Retina (tissue), 1 donor: ENCODE measurements at regions not wholly inside any gene's neighbourhood (a gene's known extent, or its start where the extent isn't known, plus 50 kb on each side); places are given as distances from the start of the nearest gene placed in this dataset.
A peak's percentile ranks its signal among the peaks of the same experiment; 100 is the strongest.
"Not testable (repeated sequence)": the region's sequence is repeated elsewhere in the genome, so short reads cannot be mapped to it uniquely, and the experiment has no call there.

Source experiments
- DNase-seq: peaks from one replicate; pipeline ENCODE4 v3.0.0-alpha.2; 2016

DNA sequence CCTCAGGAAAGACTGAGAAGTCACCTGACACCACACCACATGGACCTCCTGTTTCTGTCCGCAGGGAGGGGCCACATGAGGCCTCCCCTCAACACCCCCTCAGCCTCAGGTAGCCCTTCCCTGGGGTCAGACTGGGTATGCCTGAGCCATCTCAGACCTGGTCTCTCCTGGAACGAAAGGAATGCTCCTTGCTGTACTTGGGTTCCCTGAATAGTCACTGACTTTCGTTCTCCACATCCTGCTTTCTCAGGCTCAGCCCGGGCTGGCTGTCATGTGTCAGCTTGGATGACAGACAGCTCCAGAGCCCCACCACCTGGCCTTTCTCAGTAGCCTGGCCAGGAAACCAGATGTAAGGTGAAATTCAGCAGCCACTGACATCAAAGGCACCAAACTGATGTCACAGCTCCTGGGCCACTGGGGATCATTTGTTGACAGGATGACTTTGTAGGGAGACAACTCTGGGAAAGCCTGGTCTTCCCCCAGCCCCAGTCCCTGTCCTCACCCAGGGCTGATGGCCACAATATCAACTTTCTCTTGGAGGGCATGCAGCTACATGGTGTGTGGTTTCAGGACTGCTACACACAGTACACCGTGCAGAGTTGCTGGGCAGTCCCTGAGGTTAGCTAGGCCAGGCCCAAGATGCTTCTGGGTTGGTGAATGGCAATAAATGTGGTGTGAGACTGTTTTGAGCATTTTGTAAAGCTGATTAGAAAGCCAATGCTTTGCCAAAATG, 141.4 kb upstream of the MRPS22 start:
- DNase-seq = peak; percentile 15

DNA sequence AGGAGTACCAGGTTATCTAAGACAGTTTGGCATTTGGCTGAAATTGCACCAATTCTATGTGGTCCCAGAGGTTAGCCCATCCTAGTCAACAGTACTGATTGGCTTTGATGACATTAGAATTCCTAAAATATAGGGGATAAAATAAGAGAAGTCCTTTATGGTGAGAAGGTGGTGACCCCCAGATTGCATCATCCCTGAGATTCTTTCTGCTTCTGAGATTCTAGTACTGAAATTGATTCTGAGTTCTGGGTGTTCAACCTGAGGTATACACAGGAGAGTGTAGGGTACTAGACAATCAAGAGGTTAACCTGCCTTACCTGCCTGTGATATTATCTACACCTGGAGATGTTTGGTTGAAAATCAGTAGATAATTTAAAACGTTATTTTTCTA, 140.9 kb upstream of the MRPS22 start:
- DNase-seq = no peak

DNA sequence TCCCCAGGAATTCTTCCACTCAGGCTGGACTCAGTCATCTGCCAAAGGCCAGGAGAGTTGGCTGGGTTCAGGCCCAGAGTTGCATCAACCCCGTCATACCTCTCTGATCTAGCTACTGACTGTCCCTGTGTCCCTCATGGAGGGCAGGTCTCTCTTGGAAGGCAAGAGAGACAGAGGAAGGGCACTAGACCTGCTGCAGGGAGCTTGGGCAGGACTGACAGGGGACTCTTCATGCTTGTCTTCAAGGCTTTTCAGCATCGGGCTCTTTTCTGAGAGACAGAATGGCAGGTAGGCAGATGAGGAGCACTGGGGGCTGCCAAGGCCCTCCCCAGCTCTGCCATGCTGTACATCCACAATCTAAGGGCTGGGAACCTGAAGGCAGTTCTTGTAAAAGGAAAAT, 140.1 kb upstream of the MRPS22 start:
- DNase-seq = no peak

DNA sequence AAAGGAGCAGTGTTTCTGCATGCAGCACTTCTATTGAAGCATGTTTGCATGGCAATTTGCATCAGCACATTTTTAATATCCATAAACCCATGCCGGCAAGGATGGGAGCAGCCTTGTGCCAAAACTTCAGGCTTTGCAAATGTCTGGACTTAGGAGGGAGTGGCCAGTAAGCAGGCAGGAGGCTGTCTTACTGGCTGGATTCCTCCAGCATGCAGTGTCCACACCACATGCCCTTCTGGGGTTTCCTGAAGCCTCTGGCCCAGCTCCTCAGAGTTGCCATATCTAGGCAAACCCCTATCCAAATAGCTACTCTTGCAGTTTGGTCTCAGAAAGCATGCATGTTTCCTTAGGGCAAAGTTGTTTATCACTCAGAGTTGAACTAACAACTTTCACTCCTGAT, 139.1 kb upstream of the MRPS22 start:
- no peak for DNase-seq

DNA sequence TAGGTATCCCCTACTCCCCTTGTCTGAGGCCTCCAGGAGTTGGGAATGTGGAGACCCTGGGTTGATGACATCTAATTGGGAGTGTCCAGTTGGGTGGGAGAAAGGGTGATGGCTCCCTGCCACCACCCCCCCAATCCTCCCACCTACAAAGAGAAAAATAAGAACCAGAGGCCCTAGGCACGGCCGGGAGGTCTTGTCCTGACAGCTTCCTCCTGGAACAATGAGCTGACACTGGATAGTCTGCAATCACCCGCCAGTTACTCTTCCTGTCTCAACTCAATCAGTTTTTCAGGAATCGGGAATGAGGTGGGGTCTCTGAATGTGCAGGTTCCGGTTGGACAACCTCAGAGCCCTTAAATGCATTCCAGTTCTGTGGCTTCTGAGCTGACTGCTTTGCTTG, 129.9 kb upstream of the MRPS22 start:
- DNase-seq = no peak

DNA sequence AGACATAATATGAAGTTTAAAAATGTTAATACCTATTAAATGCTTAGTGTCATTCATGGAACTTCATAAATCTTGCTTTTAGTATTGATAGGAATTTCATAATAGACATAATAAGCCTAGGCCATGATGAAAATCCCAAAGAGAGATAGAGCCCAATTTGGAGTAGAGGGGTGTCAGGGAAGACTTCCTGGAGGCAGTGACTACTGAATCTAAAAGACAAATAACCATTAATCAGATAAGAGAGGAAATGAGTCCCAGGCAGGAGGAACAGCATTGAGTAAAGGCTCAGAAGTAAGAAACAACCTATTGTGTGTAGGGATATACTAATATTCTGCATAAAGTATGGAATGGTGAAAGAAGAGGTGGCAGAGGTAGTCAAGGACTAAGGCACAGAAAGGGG, 126.9 kb upstream of the MRPS22 start:
- DNase-seq = no peak

DNA sequence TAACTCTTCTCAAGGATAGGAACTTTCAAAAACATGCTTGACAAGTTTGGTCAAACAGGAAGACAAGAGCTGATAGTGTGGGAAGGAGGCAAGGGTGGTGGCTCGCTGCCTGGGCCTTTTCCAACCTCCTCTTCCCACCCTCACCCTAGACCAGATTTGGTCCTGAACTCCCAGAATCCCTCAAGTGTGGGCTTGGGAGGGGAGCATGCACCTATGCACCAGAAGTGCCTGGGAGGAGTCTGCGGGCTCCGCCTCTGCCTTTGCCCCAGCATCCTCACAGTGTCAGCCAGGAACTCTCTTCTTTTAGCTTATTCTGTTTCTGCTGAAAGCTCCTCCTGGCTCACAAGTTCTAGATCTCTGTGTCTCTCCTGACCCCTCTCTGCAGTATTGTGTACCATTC, 126.2 kb upstream of the MRPS22 start:
- no peak for DNase-seq

DNA sequence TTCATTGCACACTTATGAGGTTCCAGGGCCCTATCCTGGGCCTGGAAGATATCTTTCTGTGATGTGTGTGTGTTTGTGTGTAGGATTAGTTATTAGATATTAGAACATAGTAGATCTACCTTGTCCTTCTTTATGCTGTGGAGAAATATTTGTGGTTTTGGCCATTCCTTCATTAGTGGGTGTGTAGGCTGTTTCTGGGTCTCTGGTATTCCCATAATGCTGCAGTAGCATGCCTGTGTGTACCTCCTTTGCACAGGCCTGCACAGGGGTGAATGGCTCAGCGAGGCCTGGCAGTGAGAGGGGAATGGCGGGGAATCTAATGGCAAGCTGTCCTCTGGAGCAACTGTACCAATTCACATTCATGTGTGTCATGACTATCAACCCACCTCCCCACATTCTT, 125.8 kb upstream of the MRPS22 start:
- no peak for DNase-seq

DNA sequence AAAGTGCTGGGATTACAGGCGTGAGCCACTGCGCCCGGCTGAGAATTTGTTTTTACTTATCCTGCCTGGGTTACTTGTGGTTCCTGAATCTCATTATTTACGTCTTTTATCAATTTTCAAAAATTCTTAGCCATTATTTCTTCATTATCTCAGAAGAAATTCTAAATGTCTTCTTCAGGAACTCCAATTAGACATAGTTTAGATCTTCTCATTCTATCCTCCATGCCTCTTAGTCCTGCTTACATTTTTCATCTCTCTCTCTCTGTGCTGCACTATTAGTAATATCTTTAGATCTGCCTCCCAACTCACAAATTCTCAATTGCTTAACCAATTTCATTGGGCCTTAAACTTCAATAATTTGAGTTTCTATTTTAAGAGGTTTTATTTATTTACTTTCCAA, 124.4 kb upstream of the MRPS22 start:
- DNase-seq = no peak

DNA sequence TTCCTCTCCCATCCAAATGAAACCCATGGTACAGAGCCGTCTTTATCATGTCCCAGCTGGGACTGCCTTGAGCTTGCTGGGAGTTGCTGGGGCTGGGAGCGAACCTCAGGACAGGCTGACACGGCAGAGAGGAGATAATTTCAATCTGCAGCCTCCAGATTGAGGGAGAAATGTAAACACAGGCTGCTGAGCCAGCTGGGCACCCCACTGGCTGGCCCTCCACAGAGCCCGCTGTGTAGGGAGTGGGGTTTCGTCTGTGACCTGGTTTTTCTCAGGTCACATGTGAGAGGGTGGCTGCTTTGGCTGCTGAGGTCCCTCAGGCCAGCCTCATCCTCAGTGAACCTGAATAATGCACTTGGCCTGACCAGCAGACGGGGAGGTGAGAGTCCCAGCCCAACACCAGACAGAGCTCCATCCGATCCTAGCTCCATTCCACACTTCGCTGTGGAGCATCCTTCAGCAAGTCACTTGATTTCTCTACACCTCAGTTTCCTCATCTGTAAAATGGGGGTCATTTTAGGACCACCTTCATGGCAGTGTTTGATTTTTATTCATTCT, 121.6 kb upstream of the MRPS22 start:
- peak; percentile 35 for DNase-seq

DNA sequence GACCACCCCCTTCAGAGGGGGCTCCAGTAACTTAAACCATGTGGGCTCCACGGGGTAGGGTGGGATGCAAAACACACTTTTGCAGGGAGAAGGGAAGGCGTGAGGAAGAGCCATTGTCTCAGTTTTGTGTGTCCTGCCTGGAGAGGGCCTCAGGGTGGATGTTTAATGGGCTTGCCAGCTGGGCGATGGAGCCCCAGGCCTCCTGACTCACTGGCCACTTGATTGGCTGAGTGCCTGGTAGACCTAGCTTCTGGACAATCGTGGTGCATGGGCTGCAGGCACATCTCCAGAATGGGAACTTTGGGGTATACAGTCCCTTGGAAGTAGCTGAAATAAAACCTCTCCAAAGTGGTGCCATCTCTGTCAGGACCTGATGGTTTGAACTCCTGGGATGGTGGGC, 118.3 kb upstream of the MRPS22 start:
- no peak for DNase-seq

DNA sequence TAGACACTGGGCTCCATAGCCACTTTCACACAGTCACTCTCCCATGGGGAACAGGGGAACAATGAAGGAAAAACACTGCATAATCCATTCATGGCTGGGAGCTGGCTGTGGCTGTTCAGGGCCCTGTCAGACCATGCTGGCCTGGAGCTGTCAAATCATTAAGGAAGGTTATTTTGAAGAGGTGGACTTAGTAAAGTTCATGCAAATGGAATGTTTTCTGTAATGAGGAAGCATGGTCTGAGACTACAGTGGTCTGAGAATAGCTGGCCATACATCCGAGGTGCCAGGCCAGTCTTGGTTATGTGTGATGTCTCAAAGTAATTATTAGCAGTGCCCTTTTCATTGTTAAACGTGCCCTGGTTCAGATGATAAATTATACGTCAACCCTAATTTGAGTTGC, 117.1 kb upstream of the MRPS22 start:
- no peak for DNase-seq

DNA sequence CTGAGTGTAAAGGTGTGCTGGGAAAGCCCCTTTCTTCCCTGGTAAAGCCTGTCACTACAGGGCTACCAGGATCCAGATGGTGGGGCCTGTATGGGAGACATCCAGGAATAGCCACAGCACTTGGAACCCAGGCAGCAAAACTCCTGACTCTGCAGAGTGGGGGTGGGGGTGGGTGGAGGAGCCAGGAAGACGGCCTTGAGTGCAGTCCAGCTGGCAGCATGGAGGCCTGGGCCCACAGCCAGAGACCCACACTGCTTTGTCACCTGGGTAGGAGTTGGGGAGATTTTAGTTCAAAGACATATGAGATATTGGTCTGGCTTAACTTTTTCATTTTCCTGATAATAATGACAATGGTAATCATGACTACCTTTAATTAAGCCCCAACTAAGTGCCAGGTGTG, 116.7 kb upstream of the MRPS22 start:
- no peak for DNase-seq

DNA sequence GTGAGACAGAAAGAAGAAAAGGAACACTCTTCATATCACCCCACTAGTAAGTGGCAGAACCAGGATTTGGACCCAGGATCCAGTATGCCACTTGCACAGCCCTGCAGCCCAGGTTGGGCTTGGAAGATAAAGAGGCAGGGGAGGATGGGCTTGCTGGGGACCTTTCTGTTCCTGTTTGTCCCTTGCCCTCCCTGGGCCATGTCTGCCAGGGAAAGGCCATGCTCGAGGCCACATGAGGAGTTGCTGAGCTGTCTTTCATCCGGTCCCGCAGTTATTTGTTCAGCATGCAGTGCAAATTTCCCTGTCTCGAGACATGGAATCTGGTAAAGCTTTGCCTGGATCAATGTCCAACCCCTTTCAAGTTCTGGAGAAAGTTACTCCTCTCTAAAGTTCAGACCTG, 116.0 kb upstream of the MRPS22 start:
- DNase-seq = peak; percentile 17

DNA sequence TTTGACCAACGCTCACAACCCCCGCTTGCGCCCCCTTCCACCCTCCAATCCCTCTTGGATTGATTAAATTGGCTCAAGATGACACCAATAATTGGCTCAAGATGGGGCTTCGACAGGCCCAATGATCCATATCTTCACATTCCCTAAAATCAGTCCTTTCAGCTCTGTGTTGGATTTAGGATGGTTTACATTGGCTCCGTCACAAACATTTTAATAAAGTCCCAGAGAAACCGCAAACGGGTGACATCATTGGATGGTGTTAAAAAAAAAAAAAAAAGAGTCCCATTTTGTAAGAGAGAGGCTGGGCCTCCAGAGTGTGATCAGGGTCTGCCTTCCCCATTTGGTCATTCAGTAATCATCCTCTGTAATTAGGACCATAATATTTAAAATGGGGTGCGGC, 113.4 kb upstream of the MRPS22 start:
- no peak for DNase-seq

DNA sequence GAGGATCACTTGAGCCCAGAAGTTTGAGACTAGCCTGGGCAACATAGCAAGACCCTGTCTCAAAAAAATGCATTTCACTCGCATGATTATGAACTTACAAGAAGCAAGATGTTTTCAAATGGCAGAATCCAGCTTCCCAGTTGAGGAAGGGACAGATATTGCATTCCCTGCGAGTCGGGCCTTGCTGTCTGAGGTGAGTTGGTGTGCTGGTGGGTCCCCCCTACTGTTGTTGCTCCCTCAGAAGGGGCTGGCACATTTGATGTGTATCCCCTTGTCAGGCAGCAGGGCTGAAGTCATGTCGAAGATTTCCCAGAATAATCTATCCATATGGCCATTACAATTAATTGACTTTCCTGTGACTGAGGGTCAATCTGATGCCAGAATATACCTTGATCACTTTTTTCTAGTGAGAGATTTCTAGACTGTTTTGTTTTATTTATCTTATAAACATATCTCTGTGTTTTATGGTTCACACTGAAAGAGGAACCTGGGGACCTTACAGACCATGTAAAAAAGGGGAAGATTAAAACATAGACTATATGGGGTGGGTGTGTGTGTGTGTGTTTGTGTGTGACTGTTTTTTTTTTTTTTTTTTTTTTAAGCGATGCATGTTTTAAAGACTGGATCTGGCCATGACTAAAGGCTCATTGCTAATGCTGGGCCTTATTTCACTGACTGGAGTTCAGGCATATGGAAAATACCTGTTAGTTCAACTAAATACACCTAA, 112.1 kb upstream of the MRPS22 start:
- DNase-seq = no peak

DNA sequence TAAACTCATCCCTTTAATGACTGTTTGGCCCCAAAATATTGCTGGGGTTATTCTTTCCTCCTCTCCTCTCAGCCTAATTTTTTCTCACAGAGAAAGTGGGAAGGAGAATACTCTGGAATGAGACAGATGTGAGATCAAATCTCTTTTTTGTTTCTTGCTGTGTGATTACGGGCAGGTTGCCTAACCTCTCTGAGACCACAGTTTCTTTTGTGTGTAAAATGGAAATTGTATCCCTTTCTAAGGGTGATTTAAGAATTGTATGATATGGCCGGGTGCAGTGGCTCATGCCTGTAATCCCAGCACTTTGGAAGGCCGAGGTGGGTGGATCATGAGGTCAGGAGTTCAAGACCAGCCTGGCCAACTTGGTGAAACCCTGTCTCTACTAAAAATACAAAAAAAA, 111.5 kb upstream of the MRPS22 start:
- not testable (repeated sequence) for DNase-seq

DNA sequence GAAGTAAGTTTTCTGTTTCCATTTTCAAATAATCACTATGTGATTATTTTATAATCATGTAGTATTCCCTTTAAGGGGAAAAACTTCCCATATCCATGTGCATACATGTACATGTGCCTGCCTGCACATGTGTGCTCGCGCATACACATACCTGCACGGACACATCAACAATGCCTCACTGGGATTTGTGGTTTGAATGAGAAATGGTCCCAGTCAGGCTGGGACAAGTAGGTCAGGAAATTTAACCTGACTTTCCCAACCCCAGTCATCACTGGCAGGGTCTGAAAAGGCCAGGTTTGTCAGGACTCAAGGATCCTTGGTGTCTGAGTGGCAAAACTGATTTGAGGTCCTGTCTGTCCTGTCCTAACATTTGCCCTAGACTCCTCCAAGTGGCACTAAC, 109.3 kb upstream of the MRPS22 start:
- no peak for DNase-seq

DNA sequence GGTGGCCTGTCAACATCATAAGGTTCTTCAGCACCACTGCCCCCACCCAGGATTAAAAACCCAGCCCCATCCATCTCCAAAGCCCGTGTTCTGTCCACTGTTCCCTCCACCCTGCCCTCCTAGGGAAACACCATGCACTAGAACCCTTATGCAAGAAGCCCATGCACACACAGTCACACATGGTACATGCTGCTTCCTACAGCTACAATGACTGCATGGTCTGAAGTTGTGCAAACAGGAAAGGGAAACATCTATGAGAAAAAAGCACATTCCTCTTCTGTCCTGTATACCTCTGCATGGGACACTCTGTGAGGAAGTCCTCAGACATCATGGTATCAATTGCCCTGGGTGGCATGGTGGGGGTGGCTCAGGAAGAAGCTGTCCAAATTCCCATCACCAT, 108.6 kb upstream of the MRPS22 start:
- DNase-seq = no peak

DNA sequence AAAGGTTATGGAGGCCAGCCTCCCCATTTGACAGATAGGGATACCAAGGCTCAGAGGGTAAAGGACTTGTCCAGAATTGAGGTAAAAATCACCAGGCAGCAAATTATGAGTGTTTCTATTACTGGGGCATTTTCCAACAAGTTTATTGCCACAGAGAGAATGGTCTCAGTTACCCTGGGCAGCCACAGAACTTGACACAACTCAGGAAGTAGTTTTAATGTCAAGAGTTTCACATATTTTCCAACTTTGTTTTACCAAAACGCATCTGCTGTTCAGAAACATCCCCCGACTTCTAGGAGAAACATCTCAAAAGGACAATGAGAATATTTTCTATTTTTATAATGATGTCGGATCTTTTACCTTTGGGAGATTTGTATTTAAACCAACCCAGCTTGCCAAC, 107.5 kb upstream of the MRPS22 start:
- DNase-seq = no peak

DNA sequence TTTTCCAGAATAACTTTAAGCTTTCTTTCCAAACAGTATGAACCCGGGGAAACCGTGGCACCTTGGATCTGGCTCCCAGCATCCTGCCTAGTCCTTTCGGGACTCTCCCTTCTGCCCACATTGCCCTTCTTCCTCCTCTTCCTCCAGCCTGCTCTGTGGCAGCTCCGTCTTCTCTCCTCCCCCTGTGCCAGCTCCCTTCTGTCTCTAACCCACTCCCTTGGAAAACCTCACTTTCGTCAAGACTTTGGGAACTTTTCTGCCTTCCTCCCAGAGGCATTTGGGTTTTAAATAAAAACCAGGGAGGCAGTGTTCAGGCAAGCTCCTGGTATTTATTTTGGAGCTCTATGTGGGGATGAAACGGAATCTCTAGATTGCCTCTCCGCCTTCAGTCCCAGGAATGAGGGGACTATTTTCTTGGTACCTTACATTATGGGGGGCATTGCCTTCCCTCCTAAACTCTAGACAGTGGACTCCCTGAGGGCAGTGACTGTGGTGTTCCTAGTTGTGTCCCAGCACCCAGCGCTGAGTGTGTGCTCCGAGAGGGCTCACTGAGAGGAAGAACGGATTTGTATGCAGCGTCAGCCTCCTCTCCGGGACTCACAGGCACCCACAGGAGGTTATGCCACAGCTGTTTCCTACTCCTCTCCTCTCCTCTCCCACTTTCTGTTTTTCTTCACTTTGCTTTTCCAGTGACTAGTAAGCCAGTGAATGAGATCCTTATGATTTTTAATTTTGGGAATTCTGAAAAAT, 105.4 kb upstream of the MRPS22 start:
- no peak for DNase-seq

DNA sequence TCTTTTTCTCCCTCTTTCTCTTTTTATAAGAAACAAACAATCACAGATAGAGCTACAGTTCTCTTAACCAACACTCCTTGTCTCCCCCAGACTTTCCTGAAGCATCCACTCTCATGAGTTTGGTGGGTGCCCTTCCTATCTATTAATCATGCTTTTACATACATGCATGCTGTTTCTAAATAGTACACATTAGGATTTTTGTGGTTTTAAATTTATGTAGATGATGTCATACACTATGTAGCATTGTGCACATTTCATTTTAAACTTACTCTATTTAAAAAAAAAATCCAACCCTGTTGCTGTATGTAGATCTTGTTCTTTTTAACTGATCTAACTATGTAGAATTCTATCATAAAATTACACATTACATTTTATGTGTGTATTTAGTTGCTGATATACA, 104.3 kb upstream of the MRPS22 start:
- no peak for DNase-seq

DNA sequence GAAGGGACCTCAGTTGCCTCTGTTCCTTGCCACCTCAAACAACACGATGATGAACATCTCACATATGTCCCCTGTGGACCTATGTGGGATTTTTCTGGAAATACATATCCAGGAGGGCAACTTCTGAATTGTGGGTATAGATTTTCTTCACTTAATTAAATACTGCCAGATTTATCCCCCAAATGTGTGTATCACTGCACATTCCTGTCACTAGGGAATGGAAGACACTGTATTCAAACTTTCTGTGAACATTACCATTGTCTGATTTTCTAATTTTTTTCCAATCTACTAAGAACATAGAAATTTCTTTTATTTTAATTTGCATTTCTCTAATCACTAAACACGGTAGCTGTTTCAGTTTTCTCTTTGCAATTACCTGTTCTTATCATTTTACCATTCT, 102.0 kb upstream of the MRPS22 start:
- DNase-seq = no peak

DNA sequence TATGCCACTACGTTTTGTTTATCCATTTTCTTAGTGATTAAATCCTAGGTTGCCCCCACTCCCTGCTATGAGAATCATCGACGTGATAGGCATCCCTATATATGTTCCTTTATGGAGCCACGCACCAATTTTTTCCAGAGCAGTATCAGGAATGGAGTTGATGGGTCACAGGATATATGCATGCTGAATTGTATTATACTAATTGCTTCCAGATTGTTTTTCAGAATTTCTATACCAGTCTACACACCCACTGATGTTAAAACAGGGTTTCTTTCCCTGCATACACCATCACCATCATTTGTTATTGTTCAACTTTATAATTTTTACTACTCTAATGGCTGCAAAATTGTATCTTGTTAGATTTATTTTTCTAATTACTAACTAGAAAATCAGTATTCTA, 100.1 kb upstream of the MRPS22 start:
- DNase-seq = no peak
